B cell (primary cell): ENCODE measurements at regions not wholly inside any gene's neighbourhood (a gene's known extent, or its start where the extent isn't known, plus 50 kb on each side); places are given as distances from the start of the nearest gene placed in this dataset.

ENCODE experiments used
- ATAC-seq: fragments of 200-7000 bp; cut with Tn5 transposase; one replicate; pipeline ENCODE4 v1.10.0; 2021; ENCODE audit warnings: low read depth, mild to moderate bottlenecking, moderate number of reproducible peaks, moderate library complexity
- CTCF ChIA-PET: fragments of 350-600 bp; sonication (Branson Sonifier 250); formaldehyde crosslinking; loops from one replicate; lab custom pipeline; 2021; ENCODE audit warnings: antibody characterized with exemption, inconsistent platforms; lab: Charles Lee
- POLR2A ChIA-PET: fragments of 350-600 bp; sonication (Branson Sonifier 250); formaldehyde crosslinking; loops from one replicate; lab custom pipeline; 2021; ENCODE audit warnings: antibody characterized with exemption; lab: Charles Lee
- DNase-seq: peaks from one replicate; pipeline ENCODE4 v3.0.0; 2013
- H2AFZ ChIP-seq: 2 replicates; pipeline ENCODE4 v1.6.1; 2012; ENCODE audit warnings: mild to moderate bottlenecking, low read depth, low read length; ENCODE audit not compliant: insufficient read depth, poor library complexity, severe bottlenecking
- H3K27ac ChIP-seq, 2 donors: 1 replicate in 1 of 2; 2 replicates in 1 of 2; pipeline ENCODE4 v1.5.1; 2012 to 2013; ENCODE audit warnings: low read length in 2 of 2, mild to moderate bottlenecking in 2 of 2, moderate library complexity in 1 of 2
- H3K27me3 ChIP-seq, 4 experiments: fragments of 200-600 bp in 1 of 4; sonication (generic) in 1 of 4; replicated peaks in 1 of 4; 1 replicate in 2 of 4; 2 replicates in 2 of 4; pipeline versions ENCODE4 v1.6.1 to v1.7.0; 2013 to 2016; ENCODE audit warnings: low read length in 3 of 4, mild to moderate bottlenecking in 2 of 4, mixed read lengths in 1 of 4, moderate library complexity in 1 of 4; ENCODE audit not compliant: insufficient read depth in 4 of 4, control insufficient read depth in 3 of 4; ENCODE audit errors: control extremely low read depth in 1 of 4
- H3K36me3 ChIP-seq, 2 experiments: replicated peaks in 1 of 2; 1 replicate in 1 of 2; 2 replicates in 1 of 2; pipeline versions ENCODE4 v1.6.1 to v1.7.1; 2013; ENCODE audit warnings: low read length in 1 of 2; ENCODE audit not compliant: insufficient read depth in 2 of 2, control insufficient read depth in 1 of 2; ENCODE audit errors: control extremely low read depth in 1 of 2, extremely low read depth in 1 of 2
- H3K4me1 ChIP-seq, 2 donors: fragments of 200-600 bp in 1 of 2; sonication (generic) in 1 of 2; 1 replicate in 1 of 2; 2 replicates in 1 of 2; pipeline versions ENCODE4 v1.5.1 to v1.6.1; 2013 to 2017; ENCODE audit warnings: low read length in 2 of 2; ENCODE audit not compliant: control insufficient read depth in 2 of 2, insufficient read depth in 2 of 2
- H3K4me2 ChIP-seq: replicated peaks from 2 replicates; pipeline ENCODE3; 2012; ENCODE audit warnings: mild to moderate bottlenecking, low read depth, low read length; ENCODE audit not compliant: poor library complexity, severe bottlenecking
- H3K4me3 ChIP-seq, 5 experiments: fragments of 200-600 bp in 1 of 5; sonication (generic) in 1 of 5; 1 replicate in 3 of 5; 2 replicates in 2 of 5; pipeline versions ENCODE4 v1.5.1 to v1.7.0; 2011 to 2016; ENCODE audit warnings: low read length in 4 of 5, mild to moderate bottlenecking in 4 of 5, low read depth in 2 of 5, control low read depth in 1 of 5, moderate library complexity in 1 of 5; ENCODE audit not compliant: insufficient read depth in 1 of 5; ENCODE audit errors: control extremely low read depth in 1 of 5, extremely low read depth in 1 of 5
- H3K79me2 ChIP-seq: fragments of 200-600 bp; sonication (generic); one replicate; pipeline ENCODE4 v1.6.0; 2016; ENCODE audit warnings: low read length; ENCODE audit not compliant: control insufficient read depth, insufficient read depth
- H3K9ac ChIP-seq: fragments of 200-600 bp; sonication (generic); 2 replicates; pipeline ENCODE4 v1.6.1; 2017; ENCODE audit warnings: mild to moderate bottlenecking, low read length, moderate library complexity
- H3K9me3 ChIP-seq, 3 donors: one replicate each; pipeline versions ENCODE4 v1.6.1 to v1.7.1; 2013; ENCODE audit warnings: low read length in 2 of 3; ENCODE audit not compliant: control insufficient read depth in 2 of 3, insufficient read depth in 1 of 3; ENCODE audit errors: control extremely low read depth in 1 of 3
- H4K20me1 ChIP-seq: 2 replicates; pipeline ENCODE4 v1.6.0; 2012; ENCODE audit warnings: mild to moderate bottlenecking, low read length; ENCODE audit not compliant: insufficient read depth, control insufficient read depth, poor library complexity, severe bottlenecking
- H3K27ac Mint-ChIP-seq: one replicate; pipeline ENCODE4 v1.8.0; 2021; ENCODE audit warnings: mixed read lengths
- H3K27me3 Mint-ChIP-seq: one replicate; pipeline ENCODE4 v1.8.0; 2021; ENCODE audit warnings: mixed read lengths
- H3K4me1 Mint-ChIP-seq: one replicate; pipeline ENCODE4 v1.8.0; 2021; ENCODE audit warnings: mixed read lengths
- H3K4me3 Mint-ChIP-seq: one replicate; pipeline ENCODE4 v1.8.0; 2021; ENCODE audit warnings: mixed read lengths
- H3K9me3 Mint-ChIP-seq: one replicate; pipeline ENCODE4 v1.8.0; 2022; ENCODE audit warnings: mixed read lengths; ENCODE audit not compliant: insufficient read depth
- CTCF ChIP-seq: fragments of 200-600 bp; IDR thresholded peaks from one replicate; pipeline ENCODE4 v1.8.0; 2022; ENCODE audit warnings: antibody characterized with exemption, mild to moderate bottlenecking
- EZH2 ChIP-seq: IDR thresholded peaks from 2 replicates; pipeline ENCODE4 v1.6.1; 2012; ENCODE audit warnings: borderline replicate concordance, low read depth, mild to moderate bottlenecking, moderate library complexity, low read length; ENCODE audit not compliant: insufficient read depth, poor library complexity, severe bottlenecking
- WGBS: methylation state at CpG from one replicate; pipeline ENCODE4 v1.1.5; 2013; ENCODE audit warnings: missing lambda C conversion rate; ENCODE audit not compliant: insufficient coverage; 5-methylcytosine and 5-hydroxymethylcytosine counted together
- intact Hi-C: fragments of 100-400 bp; cut with micrococcal nuclease; formaldehyde crosslinking; loops from one replicate; pipeline ENCODE4 v1.10.0; 2022

- ATAC-seq (no peak), DNase-seq (no peak)
- Histone ChIP-seq H2AFZ (no peak overlapping the region), H3K4me1 (no peaks in the 10 kb centered on the region), H3K4me3 (no peak overlapping the region), H4K20me1 (no peaks in the 10 kb centered on the region), H3K36me3 (no peaks in the 10 kb centered on the region), H3K79me2 (no peaks in the 10 kb centered on the region), H3K9me3 (no peaks in the 10 kb centered on the region), H3K4me2 (no peak overlapping the region), H3K27me3 (no peaks in the 10 kb centered on the region), H3K9ac (no peak overlapping the region), H3K27ac (no peak overlapping the region)
- H3K27ac Mint-ChIP-seq = no peak overlapping the region
- H3K9me3 Mint-ChIP-seq = peaks cover under 1% of the 10 kb centered on the region
- no peak for TF ChIP-seq EZH2
- no peak for TF ChIP-seq CTCF
- no peaks in the 10 kb centered on the region for H3K27me3 Mint-ChIP-seq
- H3K4me1 Mint-ChIP-seq = no peaks in the 10 kb centered on the region
- POLR2A ChIA-PET = no interaction called here
- intact Hi-C loops = no loop called here
- no peak overlapping the region for H3K4me3 Mint-ChIP-seq
- CTCF ChIA-PET = no interaction called here
These were observed 822.1 kb downstream of the TENT5A start for GRCh38 chr6:80930376-80930775.

- Mint-ChIP-seq H3K9me3 (no peaks in the 10 kb centered on the region), H3K4me1 (no peaks in the 10 kb centered on the region), H3K4me3 (no peak overlapping the region), H3K27me3 (no peaks in the 10 kb centered on the region), H3K27ac (no peak overlapping the region)
- DNase-seq (no peak), ATAC-seq (no peak)
- Histone ChIP-seq H2AFZ (no peak overlapping the region), H3K27me3 (no peaks in the 10 kb centered on the region), H3K9me3 (no peaks in the 10 kb centered on the region), H4K20me1 (no peaks in the 10 kb centered on the region), H3K36me3 (no peaks in the 10 kb centered on the region), H3K4me3 (no peak overlapping the region), H3K4me1 (no peaks in the 10 kb centered on the region), H3K9ac (no peak overlapping the region), H3K27ac (no peak overlapping the region), H3K4me2 (no peak overlapping the region), H3K79me2 (no peaks in the 10 kb centered on the region)
- intact Hi-C loops = no loop called here
- no CpG with 5 or more reads among the region's 2 CpGs for WGBS
- no peak for TF ChIP-seq EZH2
- TF ChIP-seq CTCF = no peak
- CTCF ChIA-PET = no interaction called here
- POLR2A ChIA-PET = no interaction called here
These were observed 817.3 kb downstream of the BCKDHB start for GRCh38 chr6:80923816-80924215.
